RWPE2 (cell line): ENCODE measurements at regions not wholly inside any gene's neighbourhood (a gene's known extent, or its start where the extent isn't known, plus 50 kb on each side); places are given as distances from the start of the nearest gene placed in this dataset.

Source experiments
- ATAC-seq: fragments of 200-7000 bp; cut with Tn5 transposase; 3 replicates; pipeline ENCODE4 v1.9.1; 2021; ENCODE audit warnings: low read depth
- DNase-seq: peaks from one replicate; pipeline ENCODE4 v3.0.0-alpha.2; 2020; ENCODE audit warnings: low spot score
- H3K27ac ChIP-seq: fragments of 450-650 bp; 2 replicates; pipeline ENCODE4 v1.5.1; 2017; ENCODE audit warnings: mild to moderate bottlenecking; ENCODE audit not compliant: poor library complexity, severe bottlenecking
- H3K27me3 ChIP-seq: fragments of 250-450 bp; sonication (Bioruptor Pico); 2 replicates; pipeline ENCODE4 v1.5.1; 2021; ENCODE audit warnings: mild to moderate bottlenecking, moderate library complexity; ENCODE audit not compliant: insufficient read depth, poor library complexity, severe bottlenecking
- H3K36me3 ChIP-seq: fragments of 250-450 bp; sonication (Bioruptor Pico); 2 replicates; pipeline ENCODE4 v1.5.1; 2020; ENCODE audit warnings: low read depth, mild to moderate bottlenecking, moderate library complexity
- H3K4me1 ChIP-seq: fragments of 250-450 bp; sonication (Bioruptor Pico); 2 replicates; pipeline ENCODE4 v1.5.1; 2021; ENCODE audit warnings: mild to moderate bottlenecking, moderate library complexity; ENCODE audit not compliant: insufficient read depth, poor library complexity, severe bottlenecking
- H3K4me3 ChIP-seq: fragments of 250-450 bp; sonication (Bioruptor Pico); 2 replicates; pipeline ENCODE4 v1.5.1; 2021; ENCODE audit warnings: mild to moderate bottlenecking, moderate library complexity; ENCODE audit not compliant: severe bottlenecking
- H3K9me3 ChIP-seq: fragments of 250-450 bp; sonication (Bioruptor Pico); 2 replicates; pipeline ENCODE4 v1.5.1; 2021; ENCODE audit warnings: mild to moderate bottlenecking, moderate library complexity; ENCODE audit not compliant: severe bottlenecking
- CTCF ChIP-seq: fragments of 450-650 bp; IDR thresholded peaks from one replicate; pipeline ENCODE4 v1.5.1; 2017; ENCODE audit warnings: mild to moderate bottlenecking, moderate library complexity; ENCODE audit not compliant: poor library complexity, severe bottlenecking

- no peak overlapping the region for H3K4me3 ChIP-seq
- H3K9me3 ChIP-seq, result no peaks in the 10 kb centered on the region
- no peaks in the 10 kb centered on the region for H3K4me1 ChIP-seq
- no peak for ATAC-seq
- no peak overlapping the region for H3K27ac ChIP-seq
- no peak for DNase-seq
- no peaks in the 10 kb centered on the region for H3K27me3 ChIP-seq
- TF ChIP-seq CTCF, result no peak
- no peaks in the 10 kb centered on the region for H3K36me3 ChIP-seq
These were observed 138.4 kb upstream of the F3 start for GRCh38 chr1:94680039-94680377.

DNA sequence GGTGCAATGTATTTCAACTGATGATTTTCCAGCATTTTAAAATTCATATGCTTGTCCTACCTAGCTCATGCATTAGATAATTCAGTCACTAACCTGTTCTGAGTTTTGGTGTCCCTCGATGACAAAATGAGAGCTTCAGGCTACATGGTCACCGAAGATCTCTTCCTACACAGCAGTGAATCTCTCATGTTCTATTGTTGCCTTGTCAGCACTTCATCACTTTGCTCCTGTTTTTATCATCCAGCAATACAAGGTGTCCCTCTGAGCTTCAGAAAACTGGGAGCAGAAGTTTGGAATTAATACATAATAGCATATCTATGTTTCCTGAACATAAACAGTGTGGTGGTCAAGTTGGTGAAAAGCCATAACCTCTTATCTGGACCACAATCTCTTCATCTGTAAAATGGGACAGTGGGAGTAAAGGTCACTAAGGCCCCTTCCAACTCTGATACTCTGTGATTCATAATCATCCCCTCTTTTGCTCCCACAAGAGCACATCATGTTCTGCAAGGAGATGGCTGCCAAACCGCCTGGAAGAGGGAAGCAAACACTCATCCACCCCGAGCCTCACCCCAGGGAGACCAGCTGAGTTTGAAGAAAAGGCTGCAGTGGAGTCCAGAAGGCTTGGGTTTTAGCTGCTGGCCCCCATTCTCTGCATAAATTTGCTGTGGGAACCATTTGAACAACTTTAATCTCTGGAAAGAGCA, 137.9 kb upstream of the F3 start:
- Histone ChIP-seq H3K4me1 (no peaks in the 10 kb centered on the region), H3K27me3 (no peaks in the 10 kb centered on the region), H3K9me3 (no peaks in the 10 kb centered on the region), H3K27ac (no peak overlapping the region), H3K36me3 (no peaks in the 10 kb centered on the region), H3K4me3 (no peak overlapping the region)
- TF ChIP-seq CTCF, result no peak
- DNase-seq (no peak), ATAC-seq (no peak)

GRCh38 chr1:94678202-94678848, 136.8 kb upstream of the F3 start:
- no peaks in the 10 kb centered on the region for H3K9me3 ChIP-seq
- H3K27me3 ChIP-seq, result no peaks in the 10 kb centered on the region
- no peak for ATAC-seq
- TF ChIP-seq CTCF, result no peak
- H3K4me1 ChIP-seq, result no peaks in the 10 kb centered on the region
- H3K27ac ChIP-seq, result no peak overlapping the region
- H3K36me3 ChIP-seq, result no peaks in the 10 kb centered on the region
- no peak for DNase-seq
- H3K4me3 ChIP-seq, result no peak overlapping the region

- DNase-seq (no peak), ATAC-seq (no peak)
- Histone ChIP-seq H3K4me1 (no peaks in the 10 kb centered on the region), H3K36me3 (no peaks in the 10 kb centered on the region), H3K27me3 (no peaks in the 10 kb centered on the region), H3K9me3 (no peaks in the 10 kb centered on the region), H3K27ac (no peak overlapping the region), H3K4me3 (no peak overlapping the region)
- no peak for TF ChIP-seq CTCF
These were observed 136.2 kb upstream of the F3 start for GRCh38 chr1:94677714-94678113.

GRCh38 chr1:94677087-94677486, 135.5 kb upstream of the F3 start:
- Histone ChIP-seq H3K4me3 (no peak overlapping the region), H3K4me1 (no peaks in the 10 kb centered on the region), H3K9me3 (no peaks in the 10 kb centered on the region), H3K27me3 (no peaks in the 10 kb centered on the region), H3K36me3 (no peaks in the 10 kb centered on the region), H3K27ac (no peak overlapping the region)
- TF ChIP-seq CTCF, result no peak
- no peak for ATAC-seq
- DNase-seq, result no peak
